GM12892 (cell line): ENCODE measurements at regions not wholly inside any gene's neighbourhood (a gene's known extent, or its start where the extent isn't known, plus 50 kb on each side); places are given as distances from the start of the nearest gene placed in this dataset.

Source experiments
- DNase-seq: peaks from one replicate; pipeline ENCODE4 v3.0.0; 2011; ENCODE audit not compliant: insufficient read length
- FAIRE-seq: peaks from 2 replicates; lab custom pipeline; 2011; peaks lifted over from hg19 to GRCh38; lab: Jason Lieb, UNC
- POLR2A ChIP-seq: IDR thresholded peaks from 2 replicates; pipeline ENCODE4 v1.6.1; 2011; ENCODE audit warnings: low read depth, low read length, control low read depth
- POLR2AphosphoS5 ChIP-seq: IDR thresholded peaks from 2 replicates; pipeline ENCODE4 v1.6.1; 2011; ENCODE audit warnings: low read depth, low read length, control low read depth
- TAF1 ChIP-seq: IDR thresholded peaks from 2 replicates; pipeline ENCODE4 v1.6.1; 2011; ENCODE audit warnings: low read depth, mild to moderate bottlenecking, control low read depth, low read length, borderline replicate concordance

DNA sequence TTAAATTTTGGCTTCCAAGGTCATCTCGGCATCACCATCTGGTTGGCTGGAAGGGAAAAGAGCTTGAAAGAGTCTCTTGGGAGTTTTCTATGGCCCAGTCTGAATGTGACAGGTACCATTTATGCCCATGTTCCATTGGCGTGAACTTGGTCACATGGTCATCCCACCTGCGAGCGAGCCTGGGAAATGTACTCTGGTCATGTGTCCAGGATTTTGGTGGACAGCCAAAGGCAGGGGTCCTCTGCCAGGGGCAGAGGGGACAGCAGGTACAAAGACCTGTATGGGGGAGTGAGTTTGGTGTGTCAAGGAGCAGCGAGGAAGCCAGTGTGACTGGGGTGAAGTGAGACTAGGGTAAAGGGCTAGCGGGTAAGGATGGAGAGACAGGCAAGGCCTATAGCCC lies 112.6 kb downstream of the CDC5L start:
- TF ChIP-seq TAF1 (no peak), POLR2AphosphoS5 (no peak), POLR2A (no peak)

DNA sequence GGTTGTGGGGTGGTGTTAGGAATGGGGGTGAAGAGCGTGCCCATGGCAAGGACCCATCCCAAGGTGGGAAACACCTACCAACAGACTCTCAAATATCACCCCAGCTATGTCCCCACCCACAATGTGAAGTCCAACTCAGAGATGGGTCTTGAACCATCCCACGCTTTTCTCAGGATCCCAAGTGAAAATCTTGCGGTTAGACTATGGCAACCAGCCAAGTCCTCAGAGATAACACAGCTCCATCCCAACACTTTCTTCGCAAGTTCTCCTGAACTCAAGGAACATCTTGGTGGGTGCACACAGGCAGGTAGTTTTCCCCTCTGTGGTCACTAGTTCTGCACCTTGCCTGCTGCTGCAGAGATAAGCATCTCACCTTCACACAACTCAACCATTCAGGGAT lies 116.0 kb downstream of the CDC5L start:
- DNase-seq (no peak), FAIRE-seq (no peak)
- no peak for TF ChIP-seq POLR2A
- no peak for TF ChIP-seq TAF1
- TF ChIP-seq POLR2AphosphoS5: no peak

More for the DNA sequence above, 112.6 kb downstream of the CDC5L start:
- FAIRE-seq (no peak), DNase-seq (no peak)

DNA sequence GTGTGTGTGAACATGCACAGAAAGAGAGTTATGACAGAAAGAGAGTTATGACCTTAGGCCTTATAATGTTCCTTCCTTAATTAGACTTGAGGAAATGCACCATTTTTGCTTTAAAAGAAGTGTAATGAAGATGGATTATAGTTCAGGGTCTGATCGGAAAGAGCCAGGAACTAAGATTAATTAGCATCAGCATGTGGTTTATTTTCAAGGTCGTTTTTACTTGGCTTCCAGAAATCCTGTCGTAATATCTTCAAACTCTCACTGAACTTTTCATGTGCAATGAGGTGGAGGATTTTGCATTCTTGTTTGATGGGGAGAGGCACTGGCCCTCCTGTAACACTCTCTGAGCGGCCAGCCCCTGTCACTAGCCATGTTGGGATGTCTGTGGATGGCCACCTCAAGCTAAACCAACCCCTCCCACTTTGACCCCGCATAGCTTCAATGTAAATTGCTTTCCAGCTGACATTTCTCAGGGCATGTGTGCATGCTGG lies 116.8 kb downstream of the CDC5L start:
- TF ChIP-seq TAF1 (no peak), POLR2A (no peak), POLR2AphosphoS5 (no peak)
- no peak for FAIRE-seq
- DNase-seq: no peak

DNA sequence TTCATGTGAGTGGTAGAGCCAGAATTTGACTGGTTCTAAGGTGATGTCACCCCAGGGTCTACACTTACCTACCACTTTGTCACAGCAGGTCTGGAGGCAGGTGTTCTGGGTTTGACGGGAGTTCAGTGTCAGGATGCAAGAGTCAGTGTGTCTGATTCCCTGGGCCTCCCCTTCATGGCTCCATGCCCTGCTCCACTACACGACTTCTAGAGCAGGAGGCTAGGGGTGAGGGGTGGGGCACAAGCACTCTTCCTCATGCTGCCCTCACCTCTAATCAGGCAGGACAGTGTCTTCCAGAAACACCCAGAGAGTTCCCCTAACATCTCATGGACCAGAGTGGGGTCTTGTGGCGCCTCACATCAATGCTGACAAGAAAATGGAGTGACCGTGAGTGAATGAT lies 118.2 kb downstream of the CDC5L start:
- no peak for TF ChIP-seq POLR2A
- TF ChIP-seq TAF1: no peak
- no peak for TF ChIP-seq POLR2AphosphoS5
- DNase-seq: no peak
- FAIRE-seq: no peak

DNA sequence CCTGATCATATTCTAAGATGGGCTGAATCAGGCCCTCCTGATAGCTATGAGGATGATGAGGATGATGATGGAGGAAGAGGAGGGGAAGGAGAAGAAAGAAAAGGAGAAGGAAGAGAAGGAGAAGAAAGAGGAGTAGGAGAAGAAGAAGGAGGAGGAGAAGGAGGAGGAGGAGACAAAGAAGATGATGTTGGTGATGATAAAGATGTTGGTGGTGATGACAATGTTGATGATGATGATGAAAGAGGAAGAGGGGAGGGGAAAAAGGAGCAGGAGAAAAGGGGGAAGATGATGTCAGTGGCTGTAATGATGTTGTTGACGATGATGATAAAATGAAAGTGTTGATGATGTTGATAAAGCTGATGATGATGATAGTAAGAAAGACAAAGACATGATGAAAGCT lies 119.5 kb downstream of the CDC5L start:
- TF ChIP-seq POLR2AphosphoS5 (no peak), TAF1 (no peak), POLR2A (no peak)
- DNase-seq (no peak), FAIRE-seq (no peak)

DNA sequence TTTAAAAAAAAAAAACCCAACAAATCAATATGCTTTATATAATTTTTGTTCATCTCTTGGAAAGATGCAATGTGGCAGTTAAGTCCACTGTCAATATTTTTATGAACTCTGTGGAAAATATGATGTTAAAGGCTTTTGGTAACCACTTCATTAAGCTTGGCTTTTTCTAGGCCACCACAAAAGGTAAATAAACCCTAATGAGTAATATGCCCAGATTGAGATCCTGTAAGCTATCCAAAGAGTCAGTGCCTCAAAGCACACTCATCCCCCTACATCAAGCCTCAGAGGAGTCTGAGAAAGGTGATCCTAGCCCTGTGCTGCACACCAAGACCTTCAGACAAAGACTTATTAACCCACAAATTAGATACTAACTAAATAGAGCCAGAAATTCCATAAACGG lies 121.1 kb downstream of the CDC5L start:
- no peak for TF ChIP-seq POLR2A
- TF ChIP-seq POLR2AphosphoS5: no peak
- TF ChIP-seq TAF1: no peak
- no peak for DNase-seq
- FAIRE-seq: no peak

DNA sequence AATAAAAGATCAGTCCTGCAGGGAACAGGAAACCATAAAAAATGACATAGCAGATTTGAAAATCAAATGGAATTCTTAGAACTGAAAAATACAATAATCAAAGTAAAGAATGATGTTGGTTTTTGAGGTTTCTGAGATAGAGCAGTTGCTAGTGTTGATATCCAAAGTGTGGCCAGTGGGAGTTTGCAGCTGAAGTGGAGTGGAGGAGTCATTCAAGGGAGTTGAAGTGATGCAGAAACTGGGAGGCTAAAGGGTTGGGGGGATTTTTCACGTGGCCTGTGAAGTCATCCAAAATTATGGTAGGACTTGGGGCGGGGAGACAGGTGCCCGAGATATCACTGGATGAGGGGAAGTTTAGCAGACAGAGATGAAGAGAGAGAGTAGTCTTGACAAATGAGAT lies 123.6 kb downstream of the CDC5L start:
- TF ChIP-seq TAF1: no peak
- no peak for TF ChIP-seq POLR2AphosphoS5
- no peak for TF ChIP-seq POLR2A
- DNase-seq: no peak
- FAIRE-seq: no peak

DNA sequence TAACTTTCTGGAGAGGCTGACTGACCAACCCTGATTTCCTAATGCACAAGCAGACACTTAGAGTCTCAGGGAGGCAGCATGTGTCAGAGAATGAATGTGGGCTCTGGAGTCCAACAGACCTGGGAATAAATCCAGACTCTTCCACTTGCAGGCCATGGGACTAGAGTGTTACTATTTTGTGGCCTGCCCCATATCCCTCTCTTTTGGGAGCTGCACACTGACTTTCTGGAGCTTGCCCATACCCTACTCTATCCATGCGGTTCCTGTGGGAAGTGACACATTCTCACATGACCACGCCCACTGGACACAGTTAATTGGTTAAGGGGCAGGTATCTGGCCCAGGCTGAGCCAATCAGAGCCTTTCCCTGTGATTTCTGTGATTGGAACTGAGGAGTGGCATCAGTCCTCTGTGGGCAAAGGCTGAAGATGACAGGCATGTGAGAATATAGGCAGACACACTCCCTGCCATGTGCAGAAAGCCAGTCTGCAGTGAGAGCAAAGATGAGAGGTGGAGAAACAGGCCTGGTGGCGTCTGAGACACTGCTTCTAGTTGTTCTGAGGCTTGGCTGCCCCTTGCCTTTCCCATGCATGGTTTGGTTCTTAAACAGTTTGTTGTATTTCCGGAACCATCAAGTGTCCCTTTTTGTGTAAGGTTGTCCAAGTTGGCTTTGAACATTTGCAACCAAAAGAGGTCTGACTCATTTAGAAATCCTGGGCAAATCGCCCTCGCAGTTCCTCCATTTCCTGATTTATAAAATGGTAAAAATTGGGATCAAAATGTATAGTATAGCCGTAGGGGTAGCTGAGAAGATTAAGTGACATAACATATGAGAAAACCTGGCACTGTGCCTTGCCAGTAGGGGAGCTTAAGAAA lies 125.6 kb downstream of the CDC5L start:
- no peak for FAIRE-seq
- TF ChIP-seq POLR2A (no peak), TAF1 (no peak), POLR2AphosphoS5 (no peak)
- no peak for DNase-seq

DNA sequence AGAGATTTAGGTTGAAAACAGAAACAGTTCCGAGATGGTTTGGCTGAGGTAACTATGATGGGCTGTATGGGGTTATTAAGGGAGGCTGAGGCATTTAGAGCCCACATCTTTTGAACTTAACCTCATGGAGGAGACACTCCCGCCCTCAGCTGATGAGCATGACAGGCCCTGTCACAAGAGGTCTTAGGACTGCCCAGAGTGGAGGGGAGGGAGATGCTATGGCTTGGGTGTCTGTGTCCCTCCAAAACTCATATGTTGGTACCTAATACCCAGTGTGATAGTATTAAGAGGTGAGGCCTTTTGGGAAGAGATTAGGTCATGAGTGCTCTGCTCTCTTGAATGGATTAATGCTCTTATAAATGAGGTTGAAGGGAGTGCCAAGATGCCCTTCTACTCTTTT lies 126.6 kb downstream of the CDC5L start:
- TF ChIP-seq TAF1 (no peak), POLR2A (no peak), POLR2AphosphoS5 (no peak)
- no peak for DNase-seq
- no peak for FAIRE-seq

DNA sequence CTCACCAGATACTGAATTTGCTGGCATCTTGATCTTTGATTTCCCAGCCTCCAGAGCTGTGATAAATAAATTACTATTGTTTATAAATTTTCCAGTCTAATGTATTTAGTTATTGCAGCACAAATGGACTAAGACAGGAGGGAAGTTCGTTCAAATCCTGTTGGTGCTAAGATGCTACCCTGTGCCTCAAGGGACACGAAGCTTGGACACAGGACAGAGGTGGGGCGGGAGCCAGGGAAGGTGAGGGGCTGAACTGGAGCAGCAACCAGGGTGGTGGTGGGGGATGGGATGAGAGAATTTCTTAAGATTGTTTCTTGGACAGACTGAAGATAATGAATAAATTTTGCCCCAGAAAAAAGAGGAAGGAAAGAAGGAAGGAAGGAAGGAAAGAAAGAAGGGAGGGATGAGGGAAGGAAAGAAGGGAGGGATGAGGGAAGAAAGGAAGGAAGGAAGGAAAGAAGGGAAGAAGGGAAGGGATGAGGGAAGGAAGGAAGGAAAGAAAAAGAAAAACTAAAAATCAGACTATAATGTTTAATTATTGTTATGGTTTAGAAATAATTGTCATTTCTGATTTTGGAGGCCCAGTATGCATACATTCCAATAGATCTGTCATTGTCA lies 127.2 kb downstream of the CDC5L start:
- no peak for TF ChIP-seq POLR2A
- no peak for TF ChIP-seq POLR2AphosphoS5
- TF ChIP-seq TAF1: no peak
- no peak for DNase-seq
- FAIRE-seq: no peak

DNA sequence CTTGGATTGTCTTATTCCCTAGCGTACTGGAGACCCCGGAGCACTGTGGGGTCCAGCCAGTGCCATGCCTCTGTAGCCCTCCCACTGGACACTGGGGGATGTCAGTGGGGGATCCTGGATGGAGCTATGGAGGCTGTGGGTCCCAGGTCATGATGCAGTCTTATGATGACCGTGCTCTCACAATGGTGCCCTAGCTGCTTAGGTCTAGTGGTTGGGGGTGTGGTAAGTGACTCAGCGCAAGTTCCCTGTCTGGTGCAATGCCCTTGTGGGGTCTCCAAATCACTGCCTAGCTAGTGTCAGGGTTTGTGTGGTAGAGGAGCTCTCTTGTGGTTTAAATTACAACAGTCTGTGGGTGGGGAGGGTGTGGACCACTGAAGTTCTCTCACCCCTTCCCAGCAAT lies 135.4 kb downstream of the CDC5L start:
- FAIRE-seq (no peak), DNase-seq (no peak)
- TF ChIP-seq POLR2A (no peak), POLR2AphosphoS5 (no peak), TAF1 (no peak)

DNA sequence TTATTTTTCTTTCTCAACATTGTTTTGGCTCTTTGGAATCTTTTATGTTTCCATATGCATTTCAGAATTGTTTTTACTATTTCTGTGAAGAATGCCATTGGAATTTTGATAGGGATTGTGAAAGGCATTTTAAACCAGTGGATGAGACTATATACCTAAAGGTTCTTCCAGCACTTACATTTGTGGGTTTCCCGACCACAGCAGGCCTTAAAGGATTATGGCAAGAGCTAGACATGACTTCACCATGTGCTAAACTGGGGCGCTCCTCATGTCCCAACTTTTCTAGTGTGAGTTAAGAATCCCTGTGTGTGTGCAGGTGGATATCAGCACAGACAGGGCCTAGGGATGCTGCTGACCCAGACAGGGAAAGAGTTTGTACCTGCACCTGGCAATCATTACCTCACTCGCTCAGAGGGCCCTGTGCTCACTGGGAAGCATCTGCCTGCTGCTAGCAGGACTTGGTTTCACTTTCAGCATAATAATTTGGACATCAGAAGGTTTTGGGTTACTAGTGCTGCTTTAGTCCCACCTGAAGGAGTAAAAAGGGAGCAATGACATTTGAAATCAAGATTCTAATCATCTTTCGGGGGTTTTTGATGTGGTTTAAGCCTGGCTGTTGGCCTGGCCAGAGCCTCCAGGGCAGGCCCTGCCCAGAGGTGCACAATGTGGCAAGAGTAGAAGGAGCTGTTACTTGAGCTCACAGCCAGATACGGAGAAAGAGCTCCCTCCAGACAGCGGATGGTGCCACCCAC lies 137.1 kb downstream of the CDC5L start:
- DNase-seq (no peak), FAIRE-seq (no peak)
- TF ChIP-seq POLR2AphosphoS5 (no peak), TAF1 (no peak), POLR2A (no peak)
